NB4 (cell line): ENCODE measurements at regions not wholly inside any gene's neighbourhood (a gene's known extent, or its start where the extent isn't known, plus 50 kb on each side); places are given as distances from the start of the nearest gene placed in this dataset.

Experiments used
- MAX ChIP-seq: IDR thresholded peaks from 2 replicates; pipeline ENCODE4 v1.6.1; 2011; ENCODE audit warnings: low read depth, low read length
- MYC ChIP-seq: IDR thresholded peaks from 2 replicates; pipeline ENCODE4 v1.6.1; 2011; ENCODE audit warnings: low read depth, low read length
- POLR2A ChIP-seq: IDR thresholded peaks from 2 replicates; pipeline ENCODE4 v1.6.1; 2011; ENCODE audit warnings: mild to moderate bottlenecking; ENCODE audit not compliant: insufficient read length; ENCODE audit errors: extremely low read depth
- TF ChIP-seq, protein P1 (sequence below): IDR thresholded peaks from one replicate; pipeline ENCODE4 v1.5.1; 2012; ENCODE audit warnings: low read depth, low read length

- TF ChIP-seq, protein P1, sequence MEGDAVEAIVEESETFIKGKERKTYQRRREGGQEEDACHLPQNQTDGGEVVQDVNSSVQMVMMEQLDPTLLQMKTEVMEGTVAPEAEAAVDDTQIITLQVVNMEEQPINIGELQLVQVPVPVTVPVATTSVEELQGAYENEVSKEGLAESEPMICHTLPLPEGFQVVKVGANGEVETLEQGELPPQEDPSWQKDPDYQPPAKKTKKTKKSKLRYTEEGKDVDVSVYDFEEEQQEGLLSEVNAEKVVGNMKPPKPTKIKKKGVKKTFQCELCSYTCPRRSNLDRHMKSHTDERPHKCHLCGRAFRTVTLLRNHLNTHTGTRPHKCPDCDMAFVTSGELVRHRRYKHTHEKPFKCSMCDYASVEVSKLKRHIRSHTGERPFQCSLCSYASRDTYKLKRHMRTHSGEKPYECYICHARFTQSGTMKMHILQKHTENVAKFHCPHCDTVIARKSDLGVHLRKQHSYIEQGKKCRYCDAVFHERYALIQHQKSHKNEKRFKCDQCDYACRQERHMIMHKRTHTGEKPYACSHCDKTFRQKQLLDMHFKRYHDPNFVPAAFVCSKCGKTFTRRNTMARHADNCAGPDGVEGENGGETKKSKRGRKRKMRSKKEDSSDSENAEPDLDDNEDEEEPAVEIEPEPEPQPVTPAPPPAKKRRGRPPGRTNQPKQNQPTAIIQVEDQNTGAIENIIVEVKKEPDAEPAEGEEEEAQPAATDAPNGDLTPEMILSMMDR, result no peak
- TF ChIP-seq POLR2A (no peak), MAX (no peak), MYC (no peak)
These were observed 93.3 kb downstream of the PERP start for GRCh38 chr6:138013959-138014358.
